ENCODE measurements at regions not wholly inside any gene's neighbourhood (a gene's known extent, or its start where the extent isn't known, plus 50 kb on each side); places are given as distances from the start of the nearest gene placed in this dataset.

DNA sequence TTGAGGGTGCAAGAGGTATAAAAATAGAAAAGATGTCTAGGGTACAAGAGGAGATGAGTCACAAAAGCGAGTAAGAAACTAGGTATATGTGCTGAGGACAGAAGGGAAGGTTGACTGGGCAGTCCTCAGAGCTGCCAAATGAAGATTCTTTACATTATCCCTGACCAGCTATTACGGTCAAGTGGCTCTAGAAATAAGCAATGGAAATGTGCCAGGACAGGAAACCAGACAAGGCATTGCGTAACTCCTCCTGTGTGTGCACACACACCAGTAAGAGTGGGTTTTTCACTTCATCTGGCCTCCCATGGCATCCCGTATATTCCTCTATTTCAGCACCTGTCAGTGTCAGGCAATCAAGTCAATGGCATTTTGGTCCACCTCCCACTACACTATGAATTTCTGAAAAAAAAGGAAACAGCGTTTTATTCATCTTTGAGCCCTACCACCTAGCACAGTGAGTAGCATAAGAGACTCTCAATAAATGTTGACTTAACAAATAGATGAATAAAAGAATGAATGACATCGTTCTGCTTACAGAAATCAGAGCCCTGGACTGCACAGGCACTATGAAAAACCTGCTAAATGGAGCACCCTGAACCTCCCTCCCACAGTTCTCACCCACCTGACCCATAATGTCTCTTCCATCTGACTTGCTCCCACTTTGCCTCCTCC is 62.6 kb upstream of the KLF3 start:
- no peaks in the 10 kb centered on the region for H3K27me3 Mint-ChIP-seq
- CTCF ChIA-PET, result no interaction called here
- H2AFZ ChIP-seq (ENCODE audit: insufficient read depth, low read depth, low read length, poor library complexity, severe bottlenecking), result no peak overlapping the region

DNA sequence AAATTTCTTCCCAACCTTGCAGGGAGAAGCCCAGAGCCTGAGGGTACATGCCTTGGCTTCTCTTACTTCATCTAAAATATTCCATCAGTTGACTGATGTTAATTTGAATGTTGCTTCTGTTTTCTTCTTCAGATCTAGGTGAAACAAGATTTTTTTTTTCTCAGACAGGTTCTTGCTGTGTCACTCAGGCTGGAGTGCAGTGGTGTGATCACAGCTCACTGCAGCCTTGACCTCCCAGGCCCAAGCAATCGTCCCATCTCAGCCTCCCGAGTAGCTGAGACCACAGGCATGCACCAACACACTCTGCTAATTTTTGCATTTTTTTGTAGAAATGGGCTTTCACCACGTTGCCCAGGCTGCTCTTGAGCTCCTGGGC is 62.1 kb upstream of the KLF3 start:
- Histone ChIP-seq H3K9me3 (ENCODE audit: control extremely low read depth in 1 of 3, control insufficient read depth in 2 of 3, insufficient read depth in 1 of 3, low read length in 2 of 3) (no peaks in the 10 kb centered on the region), H2AFZ (ENCODE audit: insufficient read depth, low read depth, low read length, poor library complexity, severe bottlenecking) (no peak overlapping the region), H3K9ac (ENCODE audit: low read length) (no peak overlapping the region), H3K36me3 (replicated peaks in 1 of 2; ENCODE audit: control extremely low read depth in 1 of 2, control insufficient read depth in 1 of 2, extremely low read depth in 1 of 2, insufficient read depth in 2 of 2, low read length in 1 of 2) (no peaks in the 10 kb centered on the region), H3K79me2 (ENCODE audit: control insufficient read depth, insufficient read depth, low read length) (no peaks in the 10 kb centered on the region), H3K4me2 (replicated peaks; ENCODE audit: low read depth, low read length, poor library complexity, severe bottlenecking) (no peak overlapping the region), H3K27me3 (replicated peaks in 1 of 4; ENCODE audit: control extremely low read depth in 1 of 4, control insufficient read depth in 3 of 4, insufficient read depth in 4 of 4, low read length in 3 of 4) (no peaks in the 10 kb centered on the region), H4K20me1 (ENCODE audit: control insufficient read depth, insufficient read depth, low read length, poor library complexity, severe bottlenecking) (no peaks in the 10 kb centered on the region), H3K4me3 (ENCODE audit: control extremely low read depth in 1 of 5, extremely low read depth in 1 of 5, insufficient read depth in 1 of 5, low read depth in 2 of 5, low read length in 4 of 5) (no peak overlapping the region), H3K4me1 (ENCODE audit: control insufficient read depth in 2 of 2, insufficient read depth in 2 of 2, low read length in 2 of 2) (no peaks in the 10 kb centered on the region), H3K27ac (ENCODE audit: low read length in 2 of 2) (no peak overlapping the region)
- ChIA-PET POLR2A (no interaction called here), CTCF (no interaction called here)
- no peak overlapping the region for H3K27ac Mint-ChIP-seq
- peaks cover 4% of the 10 kb centered on the region for H3K9me3 Mint-ChIP-seq (ENCODE audit: insufficient read depth)
- DNase-seq (no peak), ATAC-seq (ENCODE audit: low read depth) (no peak)
- intact Hi-C loops (cut with micrococcal nuclease), result no loop called here
- no peaks in the 10 kb centered on the region for H3K4me1 Mint-ChIP-seq
- TF ChIP-seq EZH2 (IDR thresholded peaks at IDR 0.05; ENCODE audit: borderline replicate concordance, insufficient read depth, low read depth, low read length, poor library complexity, severe bottlenecking), result no peak
- TF ChIP-seq, protein P1, sequence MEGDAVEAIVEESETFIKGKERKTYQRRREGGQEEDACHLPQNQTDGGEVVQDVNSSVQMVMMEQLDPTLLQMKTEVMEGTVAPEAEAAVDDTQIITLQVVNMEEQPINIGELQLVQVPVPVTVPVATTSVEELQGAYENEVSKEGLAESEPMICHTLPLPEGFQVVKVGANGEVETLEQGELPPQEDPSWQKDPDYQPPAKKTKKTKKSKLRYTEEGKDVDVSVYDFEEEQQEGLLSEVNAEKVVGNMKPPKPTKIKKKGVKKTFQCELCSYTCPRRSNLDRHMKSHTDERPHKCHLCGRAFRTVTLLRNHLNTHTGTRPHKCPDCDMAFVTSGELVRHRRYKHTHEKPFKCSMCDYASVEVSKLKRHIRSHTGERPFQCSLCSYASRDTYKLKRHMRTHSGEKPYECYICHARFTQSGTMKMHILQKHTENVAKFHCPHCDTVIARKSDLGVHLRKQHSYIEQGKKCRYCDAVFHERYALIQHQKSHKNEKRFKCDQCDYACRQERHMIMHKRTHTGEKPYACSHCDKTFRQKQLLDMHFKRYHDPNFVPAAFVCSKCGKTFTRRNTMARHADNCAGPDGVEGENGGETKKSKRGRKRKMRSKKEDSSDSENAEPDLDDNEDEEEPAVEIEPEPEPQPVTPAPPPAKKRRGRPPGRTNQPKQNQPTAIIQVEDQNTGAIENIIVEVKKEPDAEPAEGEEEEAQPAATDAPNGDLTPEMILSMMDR (IDR thresholded peaks at IDR 0.05), result no peak
- H3K4me3 Mint-ChIP-seq, result no peak overlapping the region
- H3K27me3 Mint-ChIP-seq, result no peaks in the 10 kb centered on the region
- WGBS (ENCODE audit: insufficient coverage), result 89% methylated on average over 3 of the region's 3 CpGs

More for the DNA sequence above, 62.6 kb upstream of the KLF3 start:
- TF ChIP-seq EZH2 (IDR thresholded peaks at IDR 0.05; ENCODE audit: borderline replicate concordance, insufficient read depth, low read depth, low read length, poor library complexity, severe bottlenecking), result no peak
- TF ChIP-seq, protein P1 (IDR thresholded peaks at IDR 0.05), result no peak
- Histone ChIP-seq H3K9ac (ENCODE audit: low read length) (no peak overlapping the region), H3K4me2 (replicated peaks; ENCODE audit: low read depth, low read length, poor library complexity, severe bottlenecking) (no peak overlapping the region), H4K20me1 (ENCODE audit: control insufficient read depth, insufficient read depth, low read length, poor library complexity, severe bottlenecking) (no peaks in the 10 kb centered on the region), H3K36me3 (replicated peaks in 1 of 2; ENCODE audit: control extremely low read depth in 1 of 2, control insufficient read depth in 1 of 2, extremely low read depth in 1 of 2, insufficient read depth in 2 of 2, low read length in 1 of 2) (no peaks in the 10 kb centered on the region), H3K4me1 (ENCODE audit: control insufficient read depth in 2 of 2, insufficient read depth in 2 of 2, low read length in 2 of 2) (no peaks in the 10 kb centered on the region), H3K4me3 (ENCODE audit: control extremely low read depth in 1 of 5, extremely low read depth in 1 of 5, insufficient read depth in 1 of 5, low read depth in 2 of 5, low read length in 4 of 5) (no peak overlapping the region), H3K27ac (ENCODE audit: low read length in 2 of 2) (no peak overlapping the region), H3K79me2 (ENCODE audit: control insufficient read depth, insufficient read depth, low read length) (no peaks in the 10 kb centered on the region), H3K27me3 (replicated peaks in 1 of 4; ENCODE audit: control extremely low read depth in 1 of 4, control insufficient read depth in 3 of 4, insufficient read depth in 4 of 4, low read length in 3 of 4) (no peaks in the 10 kb centered on the region), H3K9me3 (ENCODE audit: control extremely low read depth in 1 of 3, control insufficient read depth in 2 of 3, insufficient read depth in 1 of 3, low read length in 2 of 3) (no peaks in the 10 kb centered on the region)
- Mint-ChIP-seq H3K4me3 (no peak overlapping the region), H3K27ac (no peak overlapping the region), H3K9me3 (ENCODE audit: insufficient read depth) (peaks cover 4% of the 10 kb centered on the region), H3K4me1 (no peaks in the 10 kb centered on the region)
- 65% methylated on average over 4 of the region's 6 CpGs for WGBS (ENCODE audit: insufficient coverage)
- intact Hi-C loops (cut with micrococcal nuclease), result no loop called here
- DNase-seq (no peak), ATAC-seq (ENCODE audit: low read depth) (no peak)
- POLR2A ChIA-PET, result no interaction called here

Data from B cell (primary cell).